GM03348 (cell line): ENCODE measurements at regions not wholly inside any gene's neighbourhood (a gene's known extent, or its start where the extent isn't known, plus 50 kb on each side); places are given as distances from the start of the nearest gene placed in this dataset.
"Not testable (repeated sequence)": the region's sequence is repeated elsewhere in the genome, so short reads cannot be mapped to it uniquely, and the experiment has no call there.

Experiments
- DNase-seq: peaks from one replicate; pipeline ENCODE4 v3.0.0; 2012; ENCODE audit warnings: low spot score

- DNase-seq = peak; percentile 67
Measured at GRCh38 chrX:111041018-111041462, 55.0 kb upstream of the PAK3 start.

DNA sequence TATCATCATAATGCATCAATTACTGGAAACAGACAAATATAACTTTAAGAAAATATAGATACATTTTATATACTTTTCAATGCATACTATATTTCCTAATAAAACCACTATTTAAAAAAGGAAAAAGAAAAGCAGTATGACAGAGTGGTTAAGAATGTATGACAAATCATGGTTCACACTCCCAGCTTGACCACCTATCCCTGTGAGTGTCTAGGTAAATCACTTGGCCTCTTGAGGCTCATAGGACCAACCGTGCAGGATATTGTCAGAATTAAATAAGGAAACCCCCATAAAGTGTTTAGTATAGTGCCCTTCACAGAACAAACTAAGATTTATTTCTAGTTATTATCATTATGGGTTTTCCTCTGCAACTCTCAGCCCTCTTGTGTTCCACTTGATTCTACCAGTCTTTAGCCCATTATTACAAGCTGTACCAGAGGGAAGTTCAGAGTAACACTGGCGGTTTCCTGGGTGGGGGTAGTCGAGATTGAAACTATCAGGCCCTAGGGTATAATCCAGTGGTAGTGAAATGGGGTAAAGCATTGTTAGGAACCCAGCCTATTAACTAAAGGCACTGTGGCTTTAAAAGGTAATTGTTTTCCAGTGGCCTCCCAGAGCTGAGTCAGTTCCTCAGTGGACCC is 55.5 kb upstream of the PAK3 start:
- DNase-seq = peak; percentile 5

DNA sequence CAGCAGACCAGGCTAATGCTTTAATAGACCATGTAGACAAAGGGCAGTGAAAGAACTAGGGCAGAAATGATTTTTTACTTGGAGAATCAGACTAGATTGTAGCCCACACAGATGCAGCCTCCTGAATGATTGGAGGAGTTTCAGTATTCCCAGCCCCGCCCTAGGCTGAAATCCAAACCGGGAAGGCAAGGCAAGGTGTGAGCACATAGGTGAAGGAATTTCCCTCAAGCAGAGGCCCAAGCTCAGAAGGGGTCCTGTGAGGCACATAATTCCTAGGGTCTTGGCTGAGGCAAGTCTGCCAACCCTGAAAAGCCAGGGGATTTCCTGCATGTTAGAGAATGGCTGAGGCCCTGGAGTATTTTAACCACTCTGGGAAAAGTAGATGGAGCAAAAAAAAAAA is 56.4 kb upstream of the PAK3 start:
- DNase-seq = no peak

DNA sequence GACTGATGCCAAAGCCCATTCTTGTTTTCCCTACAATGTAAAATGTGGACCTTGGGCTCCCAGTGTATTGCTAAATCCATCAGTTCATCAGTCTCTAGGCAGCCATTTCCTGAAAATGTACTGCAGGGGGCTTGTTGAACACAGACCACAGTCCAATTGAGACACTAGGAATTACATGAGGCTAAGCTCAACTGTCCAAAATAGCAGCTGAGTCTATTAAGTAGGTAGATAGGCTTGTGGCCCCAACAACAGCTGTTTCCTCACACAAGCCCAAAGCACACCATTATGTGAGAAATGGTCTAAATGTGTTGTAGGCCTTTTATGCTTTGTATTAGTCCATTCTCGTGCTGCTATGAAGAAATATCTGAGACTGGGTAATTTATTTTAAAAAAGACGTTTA is 60.0 kb upstream of the PAK3 start:
- no peak for DNase-seq

DNA sequence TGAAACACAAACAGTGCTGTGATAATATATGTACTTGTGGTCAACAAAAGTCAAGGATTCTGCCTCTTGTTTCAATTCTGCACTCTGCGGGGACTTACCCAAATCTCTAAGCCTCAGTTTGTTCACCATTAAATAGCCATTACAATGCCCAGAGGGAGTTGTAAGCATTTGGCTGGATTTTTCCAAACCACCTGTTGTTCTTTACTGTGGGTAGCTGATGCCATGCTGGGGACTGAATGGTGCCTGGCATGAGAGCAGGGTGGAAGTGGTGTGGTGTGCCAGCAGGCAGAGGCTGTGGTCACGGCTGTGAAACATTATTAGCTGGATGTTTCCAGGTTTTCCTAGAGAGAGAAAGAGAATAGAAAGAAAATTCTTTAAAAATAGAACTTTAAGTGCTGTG is 60.7 kb upstream of the PAK3 start:
- DNase-seq = no peak

- not testable (repeated sequence) for DNase-seq
Measured at GRCh38 chrX:111022998-111023397, 73.0 kb upstream of the PAK3 start.

- DNase-seq = no peak
Measured at GRCh38 chrX:111020283-111020682, 75.7 kb upstream of the PAK3 start.

DNA sequence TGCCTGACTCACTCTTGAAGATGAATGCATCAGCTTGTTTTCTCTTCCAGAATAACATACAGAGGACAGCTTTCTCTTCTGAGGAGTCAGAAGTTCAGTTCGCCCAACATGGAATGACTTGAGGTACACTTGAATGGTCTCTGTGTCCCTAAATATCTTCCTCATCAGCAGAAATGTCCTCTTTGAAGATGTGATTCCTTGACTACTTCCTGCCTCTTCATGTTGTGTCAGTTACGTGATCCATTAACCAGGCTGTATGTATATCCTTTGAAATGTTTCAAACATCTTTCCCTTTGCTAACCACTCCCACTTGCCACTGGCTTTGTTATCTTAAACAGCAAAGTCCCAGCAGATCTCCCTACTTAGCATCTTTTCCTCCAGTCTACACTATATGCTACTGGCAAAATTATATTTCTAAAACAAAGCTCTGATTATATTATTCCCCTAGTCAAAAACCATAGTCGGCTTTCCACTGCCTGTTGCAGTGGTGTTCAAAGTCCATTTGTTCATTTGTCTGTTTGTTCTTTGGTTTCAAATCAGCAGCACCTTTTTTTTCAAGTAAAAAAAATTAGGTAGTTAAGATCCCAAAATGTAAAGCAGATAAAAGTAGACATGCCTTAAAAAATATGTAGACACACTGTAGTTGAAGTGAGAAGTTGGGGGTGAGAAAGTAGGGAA is 82.1 kb upstream of the PAK3 start:
- DNase-seq = no peak

GRCh38 chrX:111010111-111010510 is 85.9 kb upstream of the PAK3 start:
- DNase-seq = no peak

- DNase-seq = no peak
Measured at GRCh38 chrX:111009256-111009655, 86.7 kb upstream of the PAK3 start.

DNA sequence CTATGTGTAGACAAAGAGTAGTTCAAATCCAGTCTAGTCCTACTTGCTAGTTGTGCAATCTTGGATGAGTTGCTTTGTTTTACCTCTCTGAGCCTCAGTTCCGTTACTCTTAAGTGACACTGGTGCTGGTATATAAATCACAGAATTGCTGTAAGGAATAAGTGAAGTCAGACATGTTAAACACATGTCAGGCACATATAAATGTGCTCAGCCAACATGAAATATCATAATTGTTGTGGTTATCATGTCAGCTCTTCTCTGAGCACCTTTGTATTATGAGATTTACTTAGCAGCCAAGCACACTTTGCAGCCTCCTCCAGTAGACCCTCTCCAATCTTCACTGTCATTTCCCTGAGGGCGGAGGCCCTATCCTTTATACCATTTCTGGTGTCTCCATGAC is 87.9 kb upstream of the PAK3 start:
- DNase-seq = no peak

- no peak for DNase-seq
Measured at GRCh38 chrX:111007238-111007637, 88.8 kb upstream of the PAK3 start.

- DNase-seq = no peak
Measured at GRCh38 chrX:111006116-111006515, 89.9 kb upstream of the PAK3 start.

GRCh38 chrX:111005166-111005565 is 90.8 kb upstream of the PAK3 start:
- no peak for DNase-seq

GRCh38 chrX:111003118-111003517 is 92.9 kb upstream of the PAK3 start:
- no peak for DNase-seq

DNA sequence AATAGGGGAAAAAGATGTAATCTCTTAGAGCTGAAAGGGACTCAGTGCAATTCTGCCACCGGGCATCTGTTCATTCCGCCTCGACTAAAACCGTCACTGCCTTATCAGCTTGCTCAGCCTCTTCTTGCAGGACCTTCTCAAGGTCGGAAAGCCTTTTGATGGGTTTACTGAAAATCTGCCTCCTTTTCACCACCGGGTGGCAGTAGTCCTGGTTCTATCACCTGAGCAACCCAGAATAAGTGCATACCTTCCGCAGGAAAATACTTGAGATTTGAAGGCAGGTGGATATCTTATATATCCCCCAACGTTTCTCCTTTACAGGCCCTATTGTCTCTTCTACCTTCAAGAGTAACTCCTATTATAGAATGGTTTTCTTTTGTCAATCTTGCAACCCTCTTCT is 103.4 kb upstream of the PAK3 start:
- peak; percentile 28 for DNase-seq

GRCh38 chrX:110989869-110990268 is 106.1 kb upstream of the PAK3 start:
- no peak for DNase-seq

GRCh38 chrX:110989447-110989846 is 106.5 kb upstream of the PAK3 start:
- DNase-seq = no peak

DNA sequence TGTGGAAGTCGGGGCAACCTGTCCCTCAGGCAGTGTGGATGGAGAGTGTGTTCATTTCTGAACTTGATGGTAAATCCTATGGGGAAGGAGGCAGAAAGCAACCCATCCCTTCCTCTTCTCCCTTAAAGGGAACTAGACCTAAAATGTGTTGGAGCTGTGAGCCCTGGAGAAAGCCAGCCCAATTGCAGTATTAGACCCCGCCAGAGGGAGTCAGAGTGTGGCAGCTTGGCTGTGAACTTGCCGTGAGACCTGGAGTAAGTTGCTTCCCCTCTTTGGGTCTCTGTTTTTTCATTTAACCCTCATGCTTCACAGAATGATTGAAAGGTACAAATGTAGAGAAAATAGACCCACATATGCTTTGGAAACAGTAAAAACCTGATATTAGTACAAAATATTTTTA is 108.7 kb upstream of the PAK3 start:
- peak; percentile 5 for DNase-seq

DNA sequence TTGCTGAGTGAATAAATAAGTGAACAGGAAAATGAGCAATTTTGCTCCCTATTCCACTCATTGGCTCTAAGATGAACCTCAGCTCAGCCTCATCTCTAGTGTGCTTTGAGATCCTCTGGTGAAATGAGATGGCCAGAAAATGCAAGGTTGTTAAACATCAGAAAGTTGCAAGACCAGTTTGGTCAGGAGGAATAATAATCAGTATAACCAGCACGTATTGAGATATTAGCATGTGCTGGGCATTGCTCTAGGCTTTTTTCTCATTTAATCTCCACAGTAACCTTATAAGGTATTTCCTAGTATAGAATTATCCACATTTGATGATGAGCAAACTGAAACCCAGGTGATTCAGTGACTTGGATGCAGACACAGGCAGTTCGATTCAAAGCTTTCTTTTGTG is 110.5 kb upstream of the PAK3 start:
- DNase-seq = no peak

GRCh38 chrX:110983024-110983423 is 113.0 kb upstream of the PAK3 start:
- no peak for DNase-seq

DNA sequence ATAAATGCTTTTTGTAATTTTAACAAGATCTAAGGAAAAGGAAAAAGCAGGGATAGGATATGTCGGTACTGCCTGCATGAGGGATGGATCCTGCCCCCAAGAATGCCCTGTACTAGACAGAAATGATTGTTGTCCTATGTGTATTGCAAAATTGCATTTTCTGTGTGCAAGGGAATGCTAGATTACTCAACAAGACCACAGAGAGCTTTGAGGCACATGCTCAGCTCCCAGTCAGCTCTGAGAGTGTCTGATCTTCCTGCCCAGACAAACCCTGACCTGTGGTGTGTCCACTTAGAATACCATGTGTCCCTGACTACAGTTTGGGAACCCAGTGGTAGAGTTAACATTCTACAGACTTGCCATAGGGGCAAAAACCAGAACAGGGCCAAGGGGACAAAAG is 129.2 kb upstream of the PAK3 start:
- peak; percentile 30 for DNase-seq

DNA sequence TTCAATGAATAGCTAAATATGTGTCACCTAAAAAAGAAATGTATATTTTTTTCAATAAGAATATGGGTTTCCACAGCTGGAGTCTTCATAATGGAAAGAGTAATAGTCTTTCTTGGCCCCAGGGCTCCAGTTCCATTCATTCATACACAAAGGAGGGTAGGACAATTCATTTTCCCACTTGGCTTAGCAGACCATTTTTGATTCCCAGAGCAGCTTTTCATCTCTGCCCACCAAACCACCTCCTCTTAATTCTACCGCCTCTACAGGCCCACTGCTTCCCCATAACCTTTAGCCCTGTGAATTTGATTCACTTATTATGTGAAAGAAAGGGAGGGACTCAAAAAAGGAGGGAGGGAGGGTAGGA is 129.9 kb upstream of the PAK3 start:
- no peak for DNase-seq

DNA sequence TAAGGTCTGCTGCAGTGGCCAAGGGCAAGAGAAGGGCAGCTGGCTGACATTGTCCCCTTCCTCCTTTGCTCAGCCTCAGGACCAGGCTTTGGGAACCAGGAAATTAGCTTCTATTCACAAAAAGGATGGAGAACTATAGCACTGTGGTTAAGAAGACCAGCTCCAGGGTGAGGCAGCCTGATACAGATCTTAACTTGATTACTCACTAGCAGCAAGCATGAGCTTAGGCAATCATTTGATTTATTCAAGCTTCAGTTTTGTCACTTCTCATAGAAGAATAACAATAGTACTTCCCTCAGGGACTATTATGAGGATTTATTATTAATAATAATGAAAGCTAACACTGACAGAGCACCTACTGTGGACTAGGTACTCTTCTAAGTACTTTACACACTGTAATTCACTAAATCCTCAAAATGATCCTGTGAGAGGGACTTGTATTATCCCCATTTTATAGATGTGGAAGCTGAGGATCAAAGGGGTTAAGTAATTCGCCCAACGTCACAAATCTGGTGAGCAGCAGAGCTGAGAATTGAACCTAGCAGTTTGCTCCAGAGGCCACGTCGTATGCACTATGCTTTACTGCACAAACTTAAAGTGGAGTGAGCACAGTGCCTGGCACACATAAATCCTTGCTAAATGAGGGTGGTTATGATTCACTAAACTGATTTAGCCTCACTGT is 130.4 kb upstream of the PAK3 start:
- DNase-seq = peak; percentile 2
